Erythroblast (primary cell): ENCODE measurements at regions not wholly inside any gene's neighbourhood (a gene's known extent, or its start where the extent isn't known, plus 50 kb on each side); places are given as distances from the start of the nearest gene placed in this dataset.

Experiments
- DNase-seq, 2 experiments: peaks; one replicate each; lab custom pipeline; 2025; lab: John Stamatoyannopoulos, UW
- GATA1 ChIP-seq: IDR thresholded peaks from 2 replicates; pipeline ENCODE4 v1.6.1; 2011; ENCODE audit warnings: low read depth, mild to moderate bottlenecking, control low read depth, low read length, moderate library complexity
- POLR2A ChIP-seq: IDR thresholded peaks from 2 replicates; pipeline ENCODE4 v1.6.1; 2011; ENCODE audit warnings: mild to moderate bottlenecking, low read length

DNA sequence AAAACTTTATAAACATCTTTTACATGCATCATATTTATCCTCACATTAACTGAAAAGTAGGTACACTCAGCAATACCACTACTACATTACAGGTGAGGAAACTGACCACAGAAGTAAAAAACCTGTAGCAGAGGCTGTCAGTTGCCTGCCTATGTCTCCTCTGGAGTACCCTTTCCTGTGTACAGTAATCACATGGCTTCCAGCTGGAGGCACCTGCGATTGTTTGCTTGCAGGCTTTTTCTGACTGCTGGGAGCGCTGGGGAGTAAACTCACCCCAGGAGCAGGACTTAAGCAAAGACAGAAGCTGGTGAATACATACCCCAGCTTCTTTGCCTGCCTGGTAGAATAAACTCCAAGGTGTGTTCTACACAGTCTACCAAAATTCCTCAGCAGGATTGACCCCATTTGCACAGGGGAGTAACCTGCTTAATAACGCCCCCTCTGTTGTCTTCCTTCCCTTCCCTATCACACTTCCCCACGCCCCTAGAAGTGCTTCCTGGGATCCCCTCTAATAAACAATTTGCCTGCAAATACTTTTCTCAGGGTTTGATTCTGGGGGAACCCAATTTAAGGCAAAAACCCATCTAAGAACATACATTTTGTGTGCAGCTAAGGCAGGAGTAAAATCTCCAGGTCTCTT, 138.9 kb downstream of the PTH2R start:
- TF ChIP-seq GATA1 (no peak), POLR2A (no peak)
- DNase-seq = peak in 1 of 2 experiments; percentile 17

DNA sequence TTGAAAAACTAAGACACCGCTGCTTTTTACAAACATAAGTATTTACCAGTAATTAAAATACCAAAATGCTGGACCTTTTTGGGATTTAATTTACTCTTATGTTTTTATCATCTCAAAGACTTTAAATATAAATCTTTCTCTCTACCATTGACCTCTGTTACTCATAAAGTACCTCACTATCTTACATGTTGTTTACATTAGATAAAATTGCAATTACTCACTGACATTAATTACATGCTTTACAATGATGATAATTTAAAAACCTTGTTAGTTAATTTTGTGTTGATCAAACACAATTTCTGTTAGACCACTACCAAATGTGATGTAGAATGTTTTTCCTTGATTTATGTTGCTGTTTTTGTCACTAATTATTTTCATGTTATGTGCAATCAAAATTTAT, 139.5 kb downstream of the PTH2R start:
- TF ChIP-seq POLR2A (no peak), GATA1 (no peak)
- DNase-seq = no peak

DNA sequence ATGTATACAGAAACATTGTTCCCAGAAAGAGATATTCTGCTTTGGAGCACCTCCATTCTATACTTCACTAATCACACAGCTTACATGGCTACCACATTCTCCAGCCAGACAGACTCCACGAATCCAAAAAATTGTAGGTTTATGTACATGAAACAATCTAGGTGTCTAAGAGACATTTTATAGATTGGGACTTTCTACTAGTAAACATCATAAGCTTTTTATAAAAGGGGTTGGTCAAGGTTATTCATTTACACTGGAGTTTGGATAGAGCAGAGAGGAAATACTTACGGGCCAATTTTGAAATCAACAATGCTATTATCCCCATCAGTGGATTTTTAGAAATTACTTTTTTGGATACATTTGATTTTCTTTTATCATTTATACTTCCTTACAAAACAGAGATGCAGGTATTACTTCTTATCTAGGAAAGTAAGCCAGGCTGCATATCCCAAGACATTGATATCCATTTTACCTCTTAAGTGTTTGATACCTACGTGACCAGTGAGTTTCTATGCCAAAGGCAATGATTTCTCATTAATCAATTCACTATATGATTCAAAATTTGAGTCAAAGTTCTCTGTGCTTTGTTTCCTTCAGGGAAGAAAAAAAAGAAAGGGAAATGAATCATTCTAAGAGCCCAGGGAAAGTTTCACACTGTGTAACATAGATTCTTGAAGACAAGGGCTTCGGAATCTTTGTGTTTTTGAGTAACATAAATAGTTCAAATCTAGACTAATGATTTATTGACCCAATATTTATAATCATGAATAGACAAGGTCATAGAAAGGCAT, 140.5 kb downstream of the PTH2R start:
- TF ChIP-seq POLR2A (no peak), GATA1 (no peak)
- DNase-seq = no peak

DNA sequence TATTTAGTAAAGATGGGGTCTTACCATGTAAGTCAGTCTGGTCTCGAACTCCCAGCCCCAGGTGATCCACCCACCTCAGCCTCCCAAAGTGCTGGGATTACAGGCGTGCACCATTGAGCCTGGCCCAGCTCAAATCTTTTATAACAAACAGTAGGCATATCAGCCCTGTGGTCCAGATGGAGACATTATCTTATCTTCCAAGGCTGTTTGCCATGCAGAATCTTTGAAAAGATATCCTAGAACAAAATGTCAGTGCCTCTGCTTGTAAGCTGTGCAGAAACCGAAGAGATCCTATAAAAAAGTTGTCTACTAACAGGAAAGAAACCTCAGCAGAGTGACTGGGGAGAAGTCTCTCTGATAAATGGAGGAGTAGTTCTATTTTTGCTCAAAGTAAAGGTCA, 142.1 kb downstream of the PTH2R start:
- peak; percentile 10 to 78 for DNase-seq
- TF ChIP-seq GATA1 (no peak), POLR2A (no peak)

DNA sequence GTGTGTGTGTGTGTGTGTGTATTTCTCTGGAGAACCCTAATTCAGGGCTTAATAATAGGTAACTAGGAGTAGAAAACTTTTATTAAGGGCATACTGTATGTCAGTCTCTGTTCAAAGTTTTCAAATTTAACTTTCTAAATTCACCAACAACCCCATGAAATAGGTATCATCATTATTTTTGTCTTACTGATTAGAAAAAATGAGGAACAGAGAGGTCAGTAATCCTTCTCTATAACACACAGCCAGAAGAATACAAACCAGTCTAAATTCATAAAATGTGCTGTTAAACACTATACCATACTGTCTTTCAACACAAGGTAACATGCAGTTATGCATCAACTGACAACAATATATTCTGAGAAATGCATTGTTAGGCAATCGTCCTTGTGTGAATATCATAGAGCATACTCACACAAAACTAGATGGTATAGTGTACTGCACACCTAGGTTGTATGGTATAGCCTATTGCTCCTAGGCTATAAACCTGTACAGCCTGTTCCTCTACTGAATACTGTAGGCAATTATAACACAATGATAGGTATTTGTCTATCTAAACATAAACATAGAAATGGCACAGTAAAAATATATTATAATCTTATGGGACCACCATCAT, 143.1 kb downstream of the PTH2R start:
- TF ChIP-seq GATA1 (no peak), POLR2A (no peak)

DNA sequence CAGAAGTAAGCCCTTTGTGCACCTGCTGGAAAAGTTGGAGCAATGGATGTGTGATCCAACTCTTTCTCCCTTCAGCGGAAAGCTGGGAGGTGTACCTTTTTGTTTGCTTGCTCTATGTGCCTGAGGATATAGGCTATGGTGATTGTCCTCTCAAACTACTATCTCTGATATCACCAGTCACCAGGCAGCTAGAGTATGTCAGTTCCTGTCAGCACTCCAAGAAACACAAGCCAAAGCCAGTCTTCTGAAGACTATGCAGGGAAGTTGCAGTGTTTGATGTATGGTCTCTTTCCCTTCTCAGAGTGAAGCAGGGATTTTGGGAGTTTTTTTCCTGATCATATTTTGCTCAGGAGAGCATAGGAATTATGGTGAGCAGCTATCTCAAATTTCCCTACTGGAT, 146.4 kb downstream of the PTH2R start:
- TF ChIP-seq POLR2A (no peak), GATA1 (no peak)
- peak; percentile 48 to 77 for DNase-seq

More for the DNA sequence above, 143.1 kb downstream of the PTH2R start:
- DNase-seq = no peak

DNA sequence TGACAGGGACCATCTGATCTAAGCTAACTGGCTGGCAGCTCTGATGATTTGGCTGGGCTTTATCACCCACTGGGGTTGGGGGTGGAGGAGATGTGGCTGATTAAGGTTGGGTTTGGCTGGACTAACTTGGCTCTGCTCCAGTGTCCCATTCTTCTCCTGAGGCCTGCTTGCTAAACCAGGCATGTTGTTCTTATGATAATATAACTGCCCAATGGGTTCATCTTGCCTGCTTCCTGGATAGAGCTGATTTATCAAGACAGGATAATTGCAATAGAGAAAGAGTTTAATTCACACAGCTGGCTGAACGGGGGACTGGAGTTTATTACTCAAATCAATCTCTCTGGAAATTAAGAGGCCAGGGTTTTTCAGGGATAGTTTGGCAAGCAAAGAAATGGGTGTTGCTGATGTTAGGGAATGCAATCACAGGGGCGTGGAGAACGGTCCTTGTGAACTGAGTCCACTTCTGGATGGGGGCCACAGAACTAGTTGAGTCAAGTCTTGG, 150.4 kb downstream of the PTH2R start:
- TF ChIP-seq POLR2A = no peak
- TF ChIP-seq GATA1 = no peak
- DNase-seq = peak; percentile 62 to 92

DNA sequence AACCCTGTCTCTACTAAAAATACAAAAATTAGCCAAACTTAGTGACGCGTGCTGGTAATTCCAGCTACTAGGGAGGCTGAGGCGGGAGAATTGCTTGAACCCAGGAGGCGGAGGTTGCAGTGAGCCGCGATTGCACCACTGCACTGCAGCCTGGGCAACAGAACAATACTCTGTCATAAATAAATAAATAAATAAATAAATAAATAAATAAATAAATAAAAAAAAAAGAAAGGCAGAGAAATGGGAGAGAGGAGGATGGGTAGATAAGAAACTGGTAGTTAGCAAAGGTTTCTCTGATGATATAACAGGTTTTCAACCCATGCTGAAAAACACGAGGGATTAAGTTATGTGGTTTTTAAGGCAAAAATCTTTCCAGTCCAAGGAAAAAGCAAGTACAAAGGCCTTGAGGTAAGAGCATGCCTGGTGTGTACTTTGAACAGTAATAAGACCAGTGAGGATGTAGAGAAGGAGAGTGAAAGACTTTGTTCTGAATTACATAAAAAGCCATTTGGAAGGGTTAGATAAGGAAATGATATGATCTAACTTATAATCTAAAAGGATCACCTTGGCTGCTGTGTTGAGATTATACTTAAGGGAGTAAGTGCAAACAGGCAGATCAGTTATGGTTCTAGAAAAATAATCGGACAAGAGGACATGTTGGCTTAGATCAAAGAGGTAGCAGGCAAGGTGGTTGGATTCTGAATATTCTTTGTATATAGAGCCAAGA, 159.3 kb downstream of the PTH2R start:
- TF ChIP-seq GATA1 (no peak), POLR2A (no peak)
- DNase-seq = peak; percentile 14 to 74

DNA sequence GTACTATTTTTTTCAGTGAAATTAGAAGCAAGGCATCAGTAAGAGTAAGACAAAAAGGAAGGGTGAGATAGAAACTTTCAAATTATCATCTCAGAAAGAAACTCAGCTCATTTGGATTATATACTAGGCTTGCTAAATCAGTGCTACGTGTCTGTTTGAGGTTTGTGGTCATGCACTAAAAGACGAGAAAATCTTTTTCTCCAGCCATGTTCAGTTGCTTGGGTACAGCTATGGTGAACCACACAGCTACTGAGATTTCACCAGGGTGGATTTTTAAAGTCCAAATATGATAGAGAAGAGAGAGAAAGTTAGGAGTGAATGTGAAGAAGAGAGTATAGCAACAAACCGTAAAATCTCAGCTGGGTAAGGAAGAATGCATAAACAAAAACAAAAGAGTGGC, 161.6 kb downstream of the PTH2R start:
- no peak for TF ChIP-seq GATA1
- TF ChIP-seq POLR2A = no peak
- no peak for DNase-seq

DNA sequence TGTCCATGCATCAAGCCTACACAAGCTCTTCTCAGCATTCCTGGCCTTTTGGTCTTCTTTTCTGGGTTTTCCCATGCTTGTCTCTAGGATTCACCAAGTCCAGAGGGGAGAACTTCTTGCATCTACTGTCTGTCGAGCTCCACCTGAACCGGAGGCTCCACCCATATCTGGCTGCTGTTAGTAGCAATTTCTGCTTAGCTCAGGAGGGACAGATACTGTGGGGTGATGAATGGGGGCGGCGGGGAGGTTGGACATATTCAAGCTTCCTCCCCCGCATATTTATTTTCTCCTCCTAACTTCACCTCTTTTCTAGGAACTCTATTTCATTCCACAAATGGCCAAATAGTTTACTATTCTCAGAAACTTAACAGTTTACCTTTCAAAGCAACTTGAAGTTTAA, 163.5 kb downstream of the PTH2R start:
- TF ChIP-seq POLR2A (no peak), GATA1 (no peak)
- peak; percentile 20 to 51 for DNase-seq

DNA sequence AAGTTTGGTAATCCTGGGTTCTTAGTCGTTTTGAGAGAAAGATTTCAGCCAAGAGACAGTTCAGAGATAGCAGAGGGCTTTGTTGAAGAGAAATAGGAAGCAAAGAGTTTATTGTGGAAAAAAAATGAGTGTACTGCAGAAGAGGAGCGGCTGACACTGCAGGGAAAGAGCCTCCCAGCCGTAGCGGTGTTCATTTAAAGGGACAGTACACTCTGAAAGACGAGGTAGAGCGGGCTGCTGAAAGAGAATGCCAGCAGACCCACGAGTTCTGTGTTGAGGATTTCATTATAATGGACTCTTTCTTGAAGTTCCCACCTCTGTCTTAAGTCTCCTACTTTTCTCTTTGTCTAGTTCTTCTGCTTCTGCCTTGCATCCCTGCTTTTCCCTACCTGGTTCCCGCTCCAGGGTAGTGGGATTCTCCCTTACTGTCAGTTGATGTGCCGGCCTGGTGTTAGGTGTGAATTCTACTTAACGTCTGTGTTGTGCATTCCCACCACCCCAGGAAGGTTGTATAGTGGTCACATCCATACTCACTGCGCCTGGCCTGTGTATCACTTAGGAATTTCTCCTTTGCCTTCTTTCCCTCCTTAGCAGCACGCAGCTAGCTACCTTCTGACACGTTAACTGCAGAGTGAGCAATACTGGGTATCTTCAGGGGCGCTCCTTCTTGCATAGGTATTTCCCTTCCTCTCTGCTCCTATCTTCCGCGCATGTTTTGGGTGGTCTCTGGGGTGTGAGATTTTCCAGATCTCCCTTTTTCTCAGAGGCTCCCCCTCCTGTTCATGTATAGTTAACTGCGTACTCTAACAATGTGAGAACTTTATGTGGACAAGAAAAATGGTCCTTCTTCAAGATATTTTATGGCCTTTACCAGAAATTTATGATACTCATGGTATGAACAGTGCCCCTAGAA, 164.5 kb downstream of the PTH2R start:
- TF ChIP-seq POLR2A (no peak), GATA1 (no peak)
- DNase-seq = peak; percentile 41 to 50

DNA sequence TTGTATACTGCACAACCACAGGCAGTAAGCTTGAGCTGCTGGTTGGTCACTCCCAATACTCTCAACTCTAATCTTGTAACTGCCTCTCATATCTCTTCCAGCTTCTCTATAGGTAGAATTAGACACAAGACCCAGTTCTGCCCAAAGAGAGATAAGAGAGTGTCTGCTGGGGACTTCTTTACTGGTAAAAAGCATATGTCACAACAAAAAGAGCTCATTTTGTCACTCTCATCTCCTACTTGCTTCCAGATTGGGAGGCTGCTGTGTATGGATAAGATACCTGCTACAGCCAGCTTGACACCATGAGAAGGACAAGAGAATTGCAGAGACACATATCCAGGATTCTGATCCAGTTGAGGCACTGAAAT, 165.2 kb downstream of the PTH2R start:
- DNase-seq = peak; percentile 82 to 97
- peak; percentile 65 for TF ChIP-seq POLR2A
- peak; percentile 71 for TF ChIP-seq GATA1
